Activated CD4-positive, alpha-beta T cell treated with anti-CD3 and anti-CD28 coated beads, Interleukin-2, Interleukin-6, amounts not matched to agents 100 ng/mL and 50 ng/mL, durations not matched to agents 16 hours and 8 hours (primary cell): ENCODE measurements at regions not wholly inside any gene's neighbourhood (a gene's known extent, or its start where the extent isn't known, plus 50 kb on each side); places are given as distances from the start of the nearest gene placed in this dataset.

Experiments
- DNase-seq: peaks from one replicate; pipeline ENCODE4 v3.0.0-alpha.2; 2020

DNA sequence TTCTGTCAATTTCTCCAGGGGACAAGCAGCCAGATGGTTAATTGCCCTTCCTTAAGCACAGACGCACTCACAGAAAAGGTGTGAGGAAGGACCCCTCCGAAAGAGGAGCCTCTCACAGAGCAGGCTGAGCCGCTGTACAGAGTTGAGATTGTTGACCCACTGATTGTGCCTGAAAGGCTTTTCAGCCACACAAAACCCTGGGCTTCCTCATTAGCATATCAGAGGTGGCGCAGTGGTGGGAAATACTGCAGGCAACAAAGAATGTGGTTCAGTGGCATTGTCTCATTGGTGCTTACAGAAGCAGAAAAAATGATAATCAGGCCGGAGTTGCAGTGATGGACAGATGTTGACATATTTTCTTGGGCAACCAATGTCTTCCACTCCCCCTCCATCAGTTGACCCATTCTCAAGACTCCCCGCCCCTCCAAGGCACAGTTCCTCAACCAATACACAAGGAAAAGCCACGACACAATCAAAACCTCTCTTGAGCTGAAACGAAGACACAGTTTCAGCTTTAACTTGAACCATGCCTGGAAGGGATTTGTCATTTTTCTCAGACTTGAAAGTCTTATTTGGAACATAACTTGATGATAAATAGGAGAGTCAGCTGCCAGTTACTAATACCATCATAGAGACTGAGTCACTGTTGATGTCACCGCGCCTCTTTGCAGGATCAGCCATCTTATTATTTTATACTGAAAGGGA, 53.1 kb downstream of the ATXN3L start:
- no peak for DNase-seq

DNA sequence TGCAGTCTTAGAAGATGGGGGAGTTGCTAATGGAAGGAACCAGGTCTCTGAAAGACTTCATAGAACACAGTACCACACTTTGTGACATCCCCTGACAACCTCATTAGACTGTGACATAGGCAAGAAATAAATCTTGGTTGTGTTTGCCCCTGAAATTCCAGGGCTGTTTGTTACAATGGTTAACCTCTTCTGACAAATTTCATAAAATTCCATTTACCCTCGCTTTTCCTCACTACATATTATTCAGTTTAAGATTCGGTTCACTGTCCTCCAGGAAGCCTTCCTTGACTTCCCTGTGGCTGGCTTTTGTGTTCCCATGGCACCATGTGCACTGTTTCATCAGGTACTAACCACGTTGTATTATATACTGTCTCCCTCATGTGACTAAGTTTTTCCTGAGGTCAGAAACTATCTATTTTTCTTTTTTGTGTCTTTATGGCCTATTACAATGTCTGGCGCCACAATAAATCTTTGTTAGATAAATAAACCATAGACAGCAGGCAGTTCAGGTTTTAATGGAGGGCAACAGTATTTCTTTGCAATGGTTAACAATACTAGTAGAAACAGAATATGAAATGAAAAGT, 54.2 kb downstream of the ATXN3L start:
- DNase-seq: no peak

DNA sequence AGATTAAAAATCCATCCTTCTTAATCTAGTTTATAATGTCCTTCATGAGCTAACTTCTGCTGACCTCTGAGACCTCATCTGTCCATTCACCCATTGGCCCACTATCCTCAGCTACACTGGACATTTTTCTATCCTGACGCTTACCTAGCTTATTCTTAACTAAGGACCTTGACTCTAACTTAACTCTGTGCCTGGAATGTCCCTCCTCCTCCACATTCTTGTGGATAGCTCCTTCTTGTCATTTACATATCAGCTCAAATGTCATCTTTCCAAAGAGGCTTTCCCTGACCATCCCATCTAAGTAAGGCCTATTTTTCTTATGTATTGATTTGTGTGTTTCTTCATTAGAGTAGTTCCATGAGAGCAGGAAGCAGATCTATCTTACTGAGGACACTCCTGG, 54.7 kb downstream of the ATXN3L start:
- no peak for DNase-seq

DNA sequence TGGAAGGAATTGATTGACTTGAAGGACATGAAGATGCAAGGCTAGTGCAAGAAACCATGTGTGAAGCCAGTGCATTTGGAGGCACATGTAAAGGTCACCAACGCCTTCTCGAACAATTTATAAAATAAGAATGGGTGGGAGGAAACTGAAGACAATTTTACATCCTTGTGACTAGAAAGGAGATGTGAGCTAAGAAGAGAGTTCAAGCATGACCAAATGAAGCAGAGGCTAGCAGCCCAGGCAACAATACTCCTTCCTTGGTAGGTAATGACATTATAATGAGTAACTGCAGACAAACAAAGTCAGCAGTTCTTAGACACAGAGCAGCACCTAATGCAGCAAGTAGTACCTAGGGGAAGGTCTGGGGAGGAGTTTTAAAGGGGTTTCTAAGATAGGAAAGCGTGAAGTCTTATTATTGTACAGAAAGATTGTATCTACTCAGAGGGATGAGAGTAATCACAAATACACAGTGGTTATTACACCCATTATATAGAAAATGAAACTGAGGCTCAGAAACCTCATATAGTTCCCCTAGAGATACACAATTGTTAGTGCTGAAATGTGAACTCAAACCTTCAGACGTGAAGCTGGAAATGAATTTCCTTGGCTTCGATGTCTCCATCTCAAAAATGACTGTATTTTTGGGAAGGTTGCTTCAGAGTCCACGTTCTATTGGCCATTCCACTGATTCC, 56.1 kb downstream of the ATXN3L start:
- no peak for DNase-seq

DNA sequence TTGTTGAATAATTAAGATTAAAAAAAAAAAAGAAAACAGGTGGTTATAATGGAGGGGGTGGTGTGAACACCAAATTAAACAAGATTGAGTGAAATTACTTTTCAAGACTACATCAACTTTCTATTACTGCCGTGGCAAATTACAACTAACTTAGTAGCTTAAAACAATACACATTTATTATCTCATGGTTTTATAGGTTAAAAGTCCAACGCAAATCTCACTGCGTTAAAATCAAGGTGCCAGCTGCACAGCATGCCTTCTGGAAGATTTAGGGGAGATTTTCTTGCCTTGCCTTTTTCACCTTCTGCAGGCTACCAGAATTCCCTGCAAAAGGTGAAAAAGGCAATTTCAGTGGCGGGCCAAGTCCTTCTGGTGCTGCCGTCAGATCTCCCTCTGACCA, 58.5 kb downstream of the ATXN3L start:
- DNase-seq: no peak

DNA sequence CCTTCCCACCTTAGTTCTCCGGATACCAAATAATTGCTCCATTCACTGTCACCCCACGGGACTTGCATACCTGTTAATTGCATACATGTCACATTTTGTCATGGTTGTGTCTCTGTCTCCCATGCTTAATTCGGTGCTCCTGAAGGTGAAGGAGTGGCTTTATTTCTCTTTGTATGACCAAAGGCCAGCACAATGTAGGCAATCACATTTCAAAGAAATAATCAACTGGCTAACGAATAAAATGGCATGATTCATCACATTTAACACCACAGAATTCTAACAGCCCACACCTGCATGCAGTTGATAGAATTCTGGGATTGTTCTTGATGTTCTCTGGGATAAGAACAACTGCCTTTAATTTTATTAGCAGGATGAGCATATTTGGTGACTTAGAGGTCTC, 59.3 kb downstream of the ATXN3L start:
- no peak for DNase-seq

DNA sequence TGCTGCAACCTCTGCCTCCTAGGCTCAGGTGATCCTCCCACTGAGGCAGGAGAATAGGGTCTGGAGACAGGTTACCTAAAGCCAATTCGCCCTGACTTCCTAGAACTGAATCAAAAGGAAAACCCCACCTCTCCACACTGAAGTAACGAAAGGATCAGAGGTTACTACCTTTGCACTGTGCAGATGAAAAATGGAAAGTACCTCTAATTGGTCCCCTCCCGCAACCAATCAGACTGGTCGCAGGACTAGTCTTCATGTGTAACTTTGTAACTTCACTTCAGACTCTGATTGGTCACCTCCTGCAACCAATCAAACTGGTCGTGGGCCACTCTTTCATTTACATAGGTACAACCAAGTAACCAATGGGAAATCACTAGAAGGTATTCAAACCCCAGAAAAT, 61.1 kb downstream of the ATXN3L start:
- DNase-seq: no peak

DNA sequence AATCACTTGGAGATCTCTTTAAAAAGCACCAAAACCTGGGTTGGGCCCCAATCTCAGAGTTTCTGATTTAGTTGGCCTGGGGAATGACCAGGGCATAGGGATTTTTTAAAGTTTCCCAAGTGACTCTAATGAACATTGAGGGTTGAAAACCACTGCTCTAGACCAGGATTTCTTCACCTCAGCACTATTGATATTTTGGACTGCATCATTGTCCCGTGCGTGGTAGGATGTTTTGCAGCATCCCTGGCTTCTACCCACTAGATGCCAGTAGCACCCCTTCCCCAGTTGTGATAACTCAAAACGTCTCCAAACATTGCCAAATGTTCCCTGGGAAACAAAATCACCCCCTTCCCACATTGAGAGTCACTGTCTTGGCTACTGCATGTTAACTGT, 61.8 kb downstream of the ATXN3L start:
- DNase-seq: no peak

DNA sequence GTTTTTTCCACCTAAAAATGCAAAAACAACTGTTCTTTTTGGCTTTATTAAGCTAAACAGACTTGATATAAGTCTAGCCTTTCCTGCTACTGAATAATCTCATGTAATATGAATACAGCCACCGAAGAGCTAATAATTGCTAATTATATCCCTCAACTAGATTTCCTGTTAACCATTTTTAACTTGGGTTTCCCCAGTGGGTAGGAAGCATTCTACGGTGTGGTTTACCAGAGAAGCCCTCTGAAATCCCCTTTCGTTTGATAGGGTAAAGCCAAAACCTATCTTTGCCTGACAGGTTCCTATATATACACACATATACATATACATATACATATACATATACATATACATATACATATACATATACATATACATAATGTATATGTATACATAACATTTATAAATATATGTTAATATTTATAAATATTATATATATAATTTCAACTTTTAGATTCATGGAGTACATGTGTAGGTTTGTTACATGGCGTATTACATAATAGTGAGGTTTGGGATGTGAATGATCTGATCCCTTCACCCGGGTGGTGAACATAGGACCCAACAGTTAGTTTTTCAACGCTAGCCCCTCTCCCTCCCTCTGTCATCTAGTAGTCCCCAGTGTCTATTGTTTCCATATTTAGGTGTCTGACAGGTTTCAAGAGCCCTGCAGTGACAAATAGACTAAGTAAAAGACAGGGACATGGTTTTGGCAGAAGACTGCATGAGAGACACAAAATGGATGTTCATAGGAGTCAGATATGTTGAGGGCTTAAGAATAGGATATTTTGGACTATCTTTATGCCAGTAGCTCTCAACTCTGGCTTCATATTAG, 62.4 kb downstream of the ATXN3L start:
- DNase-seq: peak; percentile 15

DNA sequence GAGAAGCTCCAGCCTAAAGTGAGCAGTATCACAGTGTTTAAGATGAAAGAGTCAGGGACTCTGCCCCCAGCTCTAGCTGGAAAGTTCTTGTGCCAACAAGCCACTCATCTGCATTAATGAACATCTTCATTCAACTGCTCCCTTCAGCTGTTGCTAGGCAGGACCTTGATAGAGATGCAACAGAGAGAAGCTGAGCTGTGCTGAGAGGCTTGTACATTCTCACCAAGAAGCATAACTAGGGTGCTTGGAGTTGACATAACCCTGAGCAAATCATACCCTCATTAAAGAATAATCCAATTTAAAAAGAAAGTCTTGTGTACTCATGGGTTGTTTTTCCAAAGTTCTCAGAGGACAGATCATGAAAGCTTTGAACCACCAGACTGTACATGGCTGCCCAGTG, 63.2 kb downstream of the ATXN3L start:
- DNase-seq: no peak

DNA sequence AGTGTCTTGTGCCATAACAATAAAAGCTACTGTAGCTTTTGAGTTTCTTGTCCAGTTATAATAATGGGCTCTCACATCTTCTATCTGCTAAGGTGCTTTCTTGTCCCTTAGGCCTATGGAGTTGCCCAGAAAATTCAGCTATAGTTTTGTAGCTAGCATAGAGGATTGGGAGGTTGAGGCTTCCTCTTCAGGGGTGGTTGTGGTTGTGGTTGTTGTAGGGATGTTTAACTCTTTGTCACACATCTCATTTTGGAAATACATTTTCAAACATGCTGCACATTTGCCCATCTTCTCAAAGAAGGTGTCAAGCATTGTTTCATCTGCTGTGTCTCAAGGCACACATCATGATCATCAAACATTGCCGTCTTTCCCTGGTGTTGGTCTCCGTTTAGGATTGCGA, 65.0 kb downstream of the ATXN3L start:
- no peak for DNase-seq

DNA sequence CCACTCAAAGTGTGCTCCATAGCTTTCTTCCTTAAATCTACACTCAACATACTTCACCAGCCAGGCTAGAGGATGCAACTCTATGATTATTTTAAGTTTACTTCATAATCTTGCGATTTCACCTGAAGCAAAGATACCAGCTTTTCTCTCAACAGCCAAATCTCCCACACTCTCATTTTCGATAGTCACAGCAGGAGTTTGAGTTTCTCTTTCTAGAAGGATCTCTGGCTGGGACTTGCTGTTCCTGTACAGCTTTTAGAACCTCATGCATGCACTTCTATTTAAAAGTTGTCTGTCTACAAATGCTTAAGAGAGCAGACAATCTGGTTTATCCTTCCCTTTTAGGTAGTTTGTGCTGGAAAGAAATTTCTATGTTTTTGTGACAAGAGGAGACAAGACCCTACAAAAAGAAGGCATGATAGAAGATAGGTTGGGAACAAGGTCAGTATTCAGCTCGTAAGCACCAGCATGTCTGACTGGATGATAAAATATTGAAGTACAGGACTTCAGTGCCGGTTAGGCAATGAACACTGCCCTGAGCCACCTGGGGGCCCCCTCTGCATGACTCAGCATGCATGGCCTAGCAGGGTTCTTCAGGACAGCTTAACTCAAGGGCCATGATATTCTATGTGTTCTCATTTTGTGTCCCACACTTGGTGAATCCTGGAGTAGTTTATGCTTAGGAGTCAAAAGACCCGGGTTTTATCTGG, 65.6 kb downstream of the ATXN3L start:
- peak; percentile 7 for DNase-seq

DNA sequence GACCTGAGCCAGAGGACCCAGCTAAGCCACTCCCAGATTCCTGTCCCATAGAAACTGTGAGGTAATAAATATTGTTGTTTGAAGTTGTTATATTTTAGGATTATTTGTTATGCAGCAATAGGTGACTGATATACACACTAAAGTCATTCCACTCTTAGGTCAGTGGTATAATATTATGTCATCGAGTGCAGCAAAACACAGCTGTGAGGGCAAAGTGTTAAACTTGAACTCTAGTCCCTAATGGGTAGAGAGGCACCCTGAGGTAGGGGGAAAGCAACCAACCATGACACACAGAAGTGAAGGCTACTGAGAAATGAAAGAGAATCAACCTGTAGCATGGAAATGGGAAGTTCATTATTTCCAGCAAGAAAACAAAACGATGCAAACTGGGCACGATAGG, 66.6 kb downstream of the ATXN3L start:
- no peak for DNase-seq

DNA sequence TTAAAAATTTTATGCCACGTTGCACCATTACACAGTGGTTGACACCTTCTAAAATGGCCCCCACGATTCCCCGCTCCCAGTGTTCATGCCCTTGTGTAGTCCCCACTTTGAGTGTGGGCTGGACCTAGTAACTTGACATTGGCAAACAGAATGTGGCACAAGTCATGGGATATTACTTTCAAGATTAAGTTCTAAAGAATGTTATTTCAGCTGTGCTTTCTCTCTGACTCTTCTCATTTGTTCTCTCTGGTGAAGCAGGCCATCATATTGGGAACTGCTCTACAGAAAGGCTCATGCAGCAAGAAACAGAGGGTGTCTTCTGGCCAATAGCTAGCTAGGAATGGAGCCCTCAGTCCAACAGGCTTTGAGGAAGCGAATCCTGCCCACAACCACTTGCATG, 67.1 kb downstream of the ATXN3L start:
- DNase-seq: no peak

DNA sequence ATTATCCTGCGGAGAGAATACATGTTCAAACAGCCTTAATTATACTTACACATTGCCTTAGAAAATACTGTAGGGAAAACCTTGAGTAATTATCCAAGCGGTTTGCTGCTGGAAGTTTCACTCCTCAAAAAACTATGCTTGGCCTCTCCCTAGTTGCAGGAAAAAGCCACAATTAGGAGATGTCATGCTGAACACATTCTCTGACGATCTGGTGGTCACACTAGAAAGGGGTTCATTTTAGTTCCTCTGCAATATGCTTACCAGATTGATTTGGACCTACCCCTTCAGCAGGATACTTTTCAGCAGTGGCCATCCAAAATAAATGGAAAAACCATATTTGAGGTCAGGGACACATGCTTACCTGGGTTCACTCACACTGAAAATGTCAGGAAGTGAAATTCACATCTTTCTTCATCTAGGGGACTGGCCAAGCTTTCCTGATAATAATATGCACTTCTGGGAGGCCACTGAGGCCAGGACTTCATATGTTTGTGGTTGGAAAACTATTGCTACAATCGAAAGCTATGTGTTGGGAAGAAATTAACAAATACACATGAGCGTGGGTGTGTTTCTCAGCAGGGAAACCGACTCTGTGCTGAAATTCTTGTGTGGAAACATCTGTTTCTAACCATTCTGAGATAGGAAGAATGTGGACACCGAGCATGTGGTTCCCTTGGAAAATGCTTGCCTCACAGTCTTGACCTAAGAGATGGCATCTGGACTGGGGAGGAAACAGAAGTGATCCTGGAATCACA, 68.8 kb downstream of the ATXN3L start:
- DNase-seq: no peak

DNA sequence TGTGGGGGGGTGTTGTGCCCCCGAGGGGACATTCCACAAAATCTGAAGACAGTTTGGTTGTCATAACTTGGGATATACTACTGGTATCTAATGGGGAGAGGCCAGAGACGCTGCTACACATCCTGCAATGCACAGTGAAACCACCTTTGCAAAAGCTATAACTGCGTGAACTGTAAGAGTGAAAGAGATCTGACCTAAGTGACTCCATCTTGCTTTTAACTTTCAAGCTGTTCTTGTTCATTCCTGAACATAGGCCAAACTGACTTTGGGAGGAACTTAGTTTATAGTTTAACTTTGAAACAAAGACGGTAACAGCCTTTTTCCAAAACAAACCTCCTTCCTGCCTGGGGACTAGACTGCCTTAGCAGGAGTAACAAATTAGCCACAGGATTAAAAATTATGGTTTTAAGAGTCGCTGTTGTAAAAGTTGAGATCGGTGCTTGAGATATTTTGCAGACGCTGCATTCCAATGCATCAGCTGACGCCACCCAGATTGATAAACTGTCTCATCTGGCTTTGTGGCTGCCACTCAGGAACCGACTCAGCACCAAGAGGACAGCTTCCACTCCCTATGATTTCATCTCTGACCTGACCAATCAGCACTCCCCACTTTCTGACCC, 70.9 kb downstream of the ATXN3L start:
- no peak for DNase-seq

DNA sequence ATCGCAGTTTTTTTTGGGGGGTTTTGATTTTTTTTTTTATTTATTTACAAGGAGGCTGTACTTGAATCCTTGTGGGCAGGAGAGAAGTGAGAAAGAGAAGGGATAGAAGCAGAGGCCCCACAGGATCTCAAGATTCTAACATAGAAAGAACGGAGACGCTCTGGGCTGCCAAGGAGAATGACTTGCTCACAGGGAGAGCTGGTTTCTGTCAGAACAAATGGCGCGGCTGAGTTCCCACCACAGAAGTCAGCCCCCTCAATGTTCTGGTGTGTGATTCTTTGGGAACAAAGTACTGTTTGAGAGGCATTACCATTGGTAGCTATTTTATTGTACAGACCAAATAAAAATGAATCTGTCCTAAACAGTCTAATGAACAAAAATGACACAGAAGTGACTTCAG, 80.6 kb downstream of the ATXN3L start:
- no peak for DNase-seq

DNA sequence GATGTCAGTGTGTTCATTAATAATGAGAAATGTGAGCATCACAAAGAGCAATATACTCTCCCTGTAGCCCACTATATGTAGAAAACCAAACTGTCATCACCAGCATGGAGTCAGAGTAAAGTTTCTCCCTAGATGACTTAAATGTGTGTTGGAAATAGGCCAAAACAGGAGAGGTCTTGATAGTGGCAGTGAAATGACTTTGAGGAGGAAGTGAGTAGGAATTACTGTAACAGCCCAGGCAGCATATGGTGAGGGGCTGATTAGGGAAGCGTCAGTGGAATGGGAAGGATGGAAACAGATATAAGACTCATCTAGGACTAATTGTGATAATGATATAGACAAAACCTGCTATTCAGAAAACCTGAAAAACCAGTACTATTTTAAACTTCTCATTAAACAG, 83.9 kb downstream of the ATXN3L start:
- no peak for DNase-seq

DNA sequence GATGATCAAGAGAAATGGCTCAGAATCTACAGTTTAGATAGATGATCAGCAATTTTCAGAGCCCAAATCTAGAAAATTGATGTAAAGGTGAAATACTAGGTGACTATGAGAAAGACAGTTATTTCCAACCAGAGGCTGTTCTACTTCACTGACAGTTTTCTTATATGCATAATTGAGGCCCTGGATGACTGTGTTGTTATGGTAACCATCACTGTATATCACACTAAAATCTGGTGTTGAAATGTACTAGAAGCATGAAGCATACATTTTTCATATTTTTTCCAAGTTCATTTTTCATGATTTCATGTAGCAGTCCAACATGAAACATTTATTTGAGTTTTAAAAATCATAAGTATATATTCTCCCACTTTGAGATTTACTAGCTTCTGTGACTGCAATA, 87.4 kb downstream of the ATXN3L start:
- DNase-seq: no peak

DNA sequence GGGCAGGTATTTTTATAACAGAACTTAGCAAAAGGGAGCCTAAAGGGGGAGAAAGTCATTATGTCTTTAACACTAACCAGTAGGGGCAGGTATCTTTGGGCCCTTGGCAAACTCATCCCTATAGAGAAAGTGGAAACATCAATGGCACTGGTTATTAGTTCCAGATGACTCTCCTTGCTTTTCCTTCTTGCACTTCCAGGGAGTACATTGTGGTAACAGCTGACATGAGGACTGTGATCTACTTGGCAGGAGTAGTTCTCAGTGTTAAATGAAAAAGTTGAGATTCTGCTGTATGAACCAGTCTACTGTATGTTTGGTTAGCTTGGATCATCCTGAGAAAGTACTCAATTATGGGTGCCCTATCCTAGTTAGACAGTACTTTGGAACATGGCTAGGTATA, 93.6 kb downstream of the ATXN3L start:
- DNase-seq: no peak

DNA sequence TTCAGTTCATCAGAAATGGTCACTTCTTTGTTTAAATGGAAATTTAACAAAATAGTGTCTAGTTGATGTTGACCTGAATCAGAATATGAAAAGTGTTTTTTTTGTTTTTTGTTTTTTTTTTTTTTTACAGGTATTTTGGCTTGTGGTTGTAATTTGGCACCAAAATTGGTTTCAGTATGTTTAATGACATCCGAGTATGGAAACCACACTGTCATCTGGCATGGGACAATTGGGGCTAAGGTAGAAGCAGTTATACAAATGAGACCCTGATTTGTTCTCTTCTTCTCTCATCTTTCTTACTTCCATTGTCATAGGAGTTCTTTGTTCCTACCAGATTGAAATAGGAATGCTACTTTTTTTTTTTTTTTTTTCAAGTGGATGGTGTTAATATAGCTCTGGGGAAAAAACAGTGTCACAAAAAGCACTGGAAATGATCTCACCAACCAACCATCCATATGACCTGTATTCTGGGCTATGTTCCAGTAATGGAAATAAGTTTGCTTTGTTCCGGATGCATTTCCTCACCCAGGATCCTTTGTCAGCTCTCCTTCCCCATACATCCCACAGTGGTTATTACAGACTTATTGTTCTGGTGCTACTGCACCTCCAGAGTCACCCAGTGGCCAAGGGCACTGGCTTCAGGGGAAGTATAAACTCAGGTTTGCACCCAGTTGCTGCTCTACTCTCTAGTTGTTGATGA, 95.8 kb downstream of the ATXN3L start:
- peak; percentile 17 for DNase-seq
